ENCODE measurements at regions not wholly inside any gene's neighbourhood (a gene's known extent, or its start where the extent isn't known, plus 50 kb on each side); places are given as distances from the start of the nearest gene placed in this dataset.

- FAIRE-seq (no peak), DNase-seq (ENCODE audit: insufficient read length) (no peak)
- TF ChIP-seq POLR2A (IDR thresholded peaks at IDR 0.05; ENCODE audit: low read depth, low read length) (no peak), POLR2AphosphoS5 (IDR thresholded peaks at IDR 0.05; ENCODE audit: low read depth, low read length) (no peak), TAF1 (IDR thresholded peaks at IDR 0.05; ENCODE audit: borderline replicate concordance, low read depth, low read length) (no peak)
These were observed 1581.8 kb downstream of the HACE1 start for GRCh38 chr6:103277936-103278335.

- FAIRE-seq (no peak), DNase-seq (ENCODE audit: insufficient read length) (no peak)
- TF ChIP-seq POLR2AphosphoS5 (IDR thresholded peaks at IDR 0.05; ENCODE audit: low read depth, low read length): no peak
- no peak for TF ChIP-seq POLR2A (IDR thresholded peaks at IDR 0.05; ENCODE audit: low read depth, low read length)
- no peak for TF ChIP-seq TAF1 (IDR thresholded peaks at IDR 0.05; ENCODE audit: borderline replicate concordance, low read depth, low read length)
These were observed 1586.7 kb downstream of the HACE1 start for GRCh38 chr6:103273048-103273447.

GRCh38 chr6:103269581-103269980 is 1590.1 kb downstream of the HACE1 start:
- FAIRE-seq: no peak

GRCh38 chr6:103268335-103268734 is 1591.4 kb downstream of the HACE1 start:
- FAIRE-seq: no peak
- DNase-seq (ENCODE audit: insufficient read length): no peak
- no peak for TF ChIP-seq POLR2A (IDR thresholded peaks at IDR 0.05; ENCODE audit: low read depth, low read length)
- TF ChIP-seq TAF1 (IDR thresholded peaks at IDR 0.05; ENCODE audit: borderline replicate concordance, low read depth, low read length): no peak

More at GRCh38 chr6:103269581-103269980, 1590.1 kb downstream of the HACE1 start:
- no peak for DNase-seq (ENCODE audit: insufficient read length)
- no peak for TF ChIP-seq TAF1 (IDR thresholded peaks at IDR 0.05; ENCODE audit: borderline replicate concordance, low read depth, low read length)
- no peak for TF ChIP-seq POLR2AphosphoS5 (IDR thresholded peaks at IDR 0.05; ENCODE audit: low read depth, low read length)
- TF ChIP-seq POLR2A (IDR thresholded peaks at IDR 0.05; ENCODE audit: low read depth, low read length): no peak

GRCh38 chr6:103264020-103264419 is 1595.7 kb downstream of the HACE1 start:
- no peak for TF ChIP-seq POLR2A (IDR thresholded peaks at IDR 0.05; ENCODE audit: low read depth, low read length)
- no peak for TF ChIP-seq TAF1 (IDR thresholded peaks at IDR 0.05; ENCODE audit: borderline replicate concordance, low read depth, low read length)
- no peak for TF ChIP-seq POLR2AphosphoS5 (IDR thresholded peaks at IDR 0.05; ENCODE audit: low read depth, low read length)
- DNase-seq (ENCODE audit: insufficient read length) (no peak), FAIRE-seq (no peak)

- FAIRE-seq: no peak
- TF ChIP-seq POLR2A (IDR thresholded peaks at IDR 0.05; ENCODE audit: low read depth, low read length): no peak
- TF ChIP-seq POLR2AphosphoS5 (IDR thresholded peaks at IDR 0.05; ENCODE audit: low read depth, low read length): no peak
- no peak for TF ChIP-seq TAF1 (IDR thresholded peaks at IDR 0.05; ENCODE audit: borderline replicate concordance, low read depth, low read length)
- no peak for DNase-seq (ENCODE audit: insufficient read length)
These were observed 1604.6 kb downstream of the HACE1 start for GRCh38 chr6:103255132-103255531.

- TF ChIP-seq TAF1 (IDR thresholded peaks at IDR 0.05; ENCODE audit: borderline replicate concordance, low read depth, low read length) (no peak), POLR2AphosphoS5 (IDR thresholded peaks at IDR 0.05; ENCODE audit: low read depth, low read length) (no peak)
- FAIRE-seq (no peak), DNase-seq (ENCODE audit: insufficient read length) (no peak)
These were observed 1622.8 kb downstream of the HACE1 start for GRCh38 chr6:103236923-103237322.

- no peak for FAIRE-seq
- no peak for TF ChIP-seq POLR2A (IDR thresholded peaks at IDR 0.05; ENCODE audit: low read depth, low read length)
- TF ChIP-seq POLR2AphosphoS5 (IDR thresholded peaks at IDR 0.05; ENCODE audit: low read depth, low read length): no peak
- TF ChIP-seq TAF1 (IDR thresholded peaks at IDR 0.05; ENCODE audit: borderline replicate concordance, low read depth, low read length): no peak
- no peak for DNase-seq (ENCODE audit: insufficient read length)
These were observed 1628.5 kb downstream of the HACE1 start for GRCh38 chr6:103231181-103231580.

GRCh38 chr6:103215847-103216246 is 1643.9 kb downstream of the HACE1 start:
- DNase-seq (ENCODE audit: insufficient read length) (no peak), FAIRE-seq (no peak)
- no peak for TF ChIP-seq POLR2A (IDR thresholded peaks at IDR 0.05; ENCODE audit: low read depth, low read length)
- TF ChIP-seq TAF1 (IDR thresholded peaks at IDR 0.05; ENCODE audit: borderline replicate concordance, low read depth, low read length): no peak
- TF ChIP-seq POLR2AphosphoS5 (IDR thresholded peaks at IDR 0.05; ENCODE audit: low read depth, low read length): no peak

- FAIRE-seq (no peak), DNase-seq (ENCODE audit: insufficient read length) (no peak)
- TF ChIP-seq TAF1 (IDR thresholded peaks at IDR 0.05; ENCODE audit: borderline replicate concordance, low read depth, low read length) (no peak), POLR2AphosphoS5 (IDR thresholded peaks at IDR 0.05; ENCODE audit: low read depth, low read length) (no peak), POLR2A (IDR thresholded peaks at IDR 0.05; ENCODE audit: low read depth, low read length) (no peak)
These were observed 1649.0 kb downstream of the HACE1 start for GRCh38 chr6:103210686-103211085.

GRCh38 chr6:103198386-103198785 is 1661.3 kb downstream of the HACE1 start:
- FAIRE-seq: no peak
- DNase-seq (ENCODE audit: insufficient read length): no peak

GRCh38 chr6:103193413-103193812 is 1666.3 kb downstream of the HACE1 start:
- DNase-seq (ENCODE audit: insufficient read length): no peak
- FAIRE-seq: no peak
- TF ChIP-seq POLR2AphosphoS5 (IDR thresholded peaks at IDR 0.05; ENCODE audit: low read depth, low read length): no peak

More at GRCh38 chr6:103198386-103198785, 1661.3 kb downstream of the HACE1 start:
- TF ChIP-seq POLR2AphosphoS5 (IDR thresholded peaks at IDR 0.05; ENCODE audit: low read depth, low read length) (no peak), TAF1 (IDR thresholded peaks at IDR 0.05; ENCODE audit: borderline replicate concordance, low read depth, low read length) (no peak), POLR2A (IDR thresholded peaks at IDR 0.05; ENCODE audit: low read depth, low read length) (no peak)

Measured in GM12892 (cell line).